HG03469 (cell line): ENCODE measurements at regions not wholly inside any gene's neighbourhood (a gene's known extent, or its start where the extent isn't known, plus 50 kb on each side); places are given as distances from the start of the nearest gene placed in this dataset.

Experiments used
- ATAC-seq: cut with Tn5 transposase; IDR thresholded peaks from one replicate; pipeline ENCODE4 v1.9.1; 2021; ENCODE audit warnings: mild to moderate bottlenecking, moderate library complexity, moderate number of reproducible peaks; ENCODE audit not compliant: unreplicated experiment

GRCh38 chr2:18503376-18504228 lies 56.9 kb downstream of the RDH14 start:
- ATAC-seq: no peak

GRCh38 chr2:18502142-18502541 lies 58.3 kb downstream of the RDH14 start:
- ATAC-seq: no peak

GRCh38 chr2:18501729-18502128 lies 58.7 kb downstream of the RDH14 start:
- no peak for ATAC-seq

GRCh38 chr2:18501156-18501555 lies 59.3 kb downstream of the RDH14 start:
- no peak for ATAC-seq

GRCh38 chr2:18500333-18500732 lies 60.1 kb downstream of the RDH14 start:
- no peak for ATAC-seq

- ATAC-seq: no peak
These were observed 61.9 kb downstream of the RDH14 start for GRCh38 chr2:18498531-18498930.

- no peak for ATAC-seq
These were observed 63.9 kb downstream of the RDH14 start for GRCh38 chr2:18496516-18496915.

GRCh38 chr2:18495058-18495457 lies 65.4 kb downstream of the RDH14 start:
- no peak for ATAC-seq

- ATAC-seq: no peak
These were observed 67.7 kb downstream of the RDH14 start for GRCh38 chr2:18492721-18493120.

GRCh38 chr2:18491577-18491976 lies 68.9 kb downstream of the RDH14 start:
- ATAC-seq: no peak

- no peak for ATAC-seq
These were observed 69.6 kb downstream of the RDH14 start for GRCh38 chr2:18490901-18491300.

GRCh38 chr2:18487106-18487913 lies 73.1 kb downstream of the RDH14 start:
- no peak for ATAC-seq

- ATAC-seq: no peak
These were observed 75.8 kb downstream of the RDH14 start for GRCh38 chr2:18484625-18485024.

- no peak for ATAC-seq
These were observed 76.6 kb downstream of the RDH14 start for GRCh38 chr2:18483896-18484295.

- ATAC-seq: no peak
These were observed 77.8 kb downstream of the RDH14 start for GRCh38 chr2:18482666-18483065.

- no peak for ATAC-seq
These were observed 80.5 kb downstream of the RDH14 start for GRCh38 chr2:18479947-18480369.

GRCh38 chr2:18477293-18477692 lies 83.2 kb downstream of the RDH14 start:
- no peak for ATAC-seq

GRCh38 chr2:18476484-18476883 lies 84.0 kb downstream of the RDH14 start:
- no peak for ATAC-seq

- ATAC-seq: no peak
These were observed 84.6 kb downstream of the RDH14 start for GRCh38 chr2:18475884-18476283.

- ATAC-seq: no peak
These were observed 85.8 kb downstream of the RDH14 start for GRCh38 chr2:18474700-18475099.

GRCh38 chr2:18473241-18474181 lies 86.9 kb downstream of the RDH14 start:
- no peak for ATAC-seq
